K562 (cell line): ENCODE measurements at regions not wholly inside any gene's neighbourhood (a gene's known extent, or its start where the extent isn't known, plus 50 kb on each side); places are given as distances from the start of the nearest gene placed in this dataset.

ENCODE experiments used
- ATAC-seq: fragments of 200-7000 bp; cut with Tn5 transposase; 3 replicates; pipeline ENCODE4 v1.9.1; 2020; ENCODE audit warnings: moderate library complexity
- BruUV-seq: library from RNA; stranded (reverse); fragments of 400-500 nt; replicated peaks from 2 replicates; lab custom pipeline; 2021; lab: Mats Ljungman, UMichigan
- CTCF ChIA-PET: fragments of 300-600 bp; formaldehyde crosslinking; extraction: SDS; loops from one replicate; lab custom pipeline; 2021; ENCODE audit warnings: low intra/inter-chr PET ratio; lab: Yijun Ruan, JAX
- POLR2A ChIA-PET: fragments of 300-600, 350-650 bp; sonication (Branson Sonifier 250); formaldehyde crosslinking; extraction: SDS; loops from one replicate; lab custom pipeline; 2021; ENCODE audit warnings: antibody characterized with exemption, inconsistent platforms; lab: Yijun Ruan, JAX
- DNase-seq, 4 experiments: peaks; one replicate each; pipeline versions ENCODE4 v3.0.0 to v3.0.0-alpha.2; 2011 to 2018; ENCODE audit warnings: low spot score in 3 of 4, mixed read lengths in 3 of 4; ENCODE audit errors: extremely low read depth in 1 of 4
- FAIRE-seq: peaks from 2 replicates; lab custom pipeline; 2011; peaks lifted over from hg19 to GRCh38; lab: Jason Lieb, UNC
- H2AFZ ChIP-seq: 2 replicates; pipeline ENCODE4 v1.6.0; 2011; ENCODE audit warnings: low read depth, low read length, control low read depth, inconsistent platforms
- H3K27ac ChIP-seq: fragments of 200-600 bp; 3 replicates; pipeline ENCODE4 v1.8.0; 2011; ENCODE audit warnings: low read depth, mild to moderate bottlenecking, control low read depth, inconsistent platforms, low read length, moderate library complexity, mixed read lengths; ENCODE audit errors: extremely low read depth
- H3K27me3 ChIP-seq, 2 experiments: fragments of 300-600 bp in 1 of 2; 2 replicates in 1 of 2; 3 replicates in 1 of 2; pipeline versions ENCODE4 v1.6.0 to v1.8.0; 2011; ENCODE audit warnings: inconsistent platforms in 2 of 2, low read length in 2 of 2, mild to moderate bottlenecking in 1 of 2, mixed read lengths in 1 of 2, moderate library complexity in 1 of 2; ENCODE audit not compliant: control insufficient read depth in 2 of 2, insufficient read depth in 2 of 2
- H3K36me3 ChIP-seq: fragments of 300-600 bp; 3 replicates; pipeline ENCODE4 v1.8.0; 2011; ENCODE audit warnings: mild to moderate bottlenecking, low read length, inconsistent platforms; ENCODE audit not compliant: control insufficient read depth, insufficient read depth
- H3K4me1 ChIP-seq, 2 experiments: fragments of 200-600 bp in 1 of 2; replicated peaks in 1 of 2; 2 replicates in 1 of 2; 3 replicates in 1 of 2; pipeline versions ENCODE4 v1.5.1 to v1.8.0; 2011; ENCODE audit warnings: inconsistent platforms in 2 of 2, low read length in 2 of 2, mild to moderate bottlenecking in 1 of 2, mixed read lengths in 1 of 2, moderate library complexity in 1 of 2; ENCODE audit not compliant: control insufficient read depth in 2 of 2, insufficient read depth in 2 of 2
- H3K4me2 ChIP-seq: 2 replicates; pipeline ENCODE4 v1.6.1; 2011; ENCODE audit warnings: low read length, control low read depth, inconsistent platforms, mixed read lengths; ENCODE audit not compliant: insufficient read depth
- H3K4me3 ChIP-seq: fragments of 200-600 bp; sonication (generic), shearing (Covaris generic); 2 replicates; pipeline ENCODE4 v1.5.1; 2016; ENCODE audit warnings: control low read depth, inconsistent platforms
- H3K79me2 ChIP-seq: fragments of 200-600 bp; 3 replicates; pipeline ENCODE4 v1.8.0; 2011; ENCODE audit warnings: low read length, inconsistent platforms; ENCODE audit not compliant: control insufficient read depth, insufficient read depth
- H3K9ac ChIP-seq, 2 experiments: 2 replicates each; pipeline versions ENCODE4 v1.6.0 to v1.6.1; 2011; ENCODE audit warnings: low read depth in 2 of 2, low read length in 2 of 2, control low read depth in 1 of 2, inconsistent platforms in 1 of 2, mild to moderate bottlenecking in 1 of 2, mixed read lengths in 1 of 2; ENCODE audit not compliant: insufficient read depth in 1 of 2
- H3K9me1 ChIP-seq: one replicate; pipeline ENCODE4 v1.6.0; 2011; ENCODE audit warnings: inconsistent platforms, mild to moderate bottlenecking, low read length, moderate library complexity; ENCODE audit not compliant: control insufficient read depth, insufficient read depth
- H3K9me3 ChIP-seq: replicated peaks from 2 replicates; pipeline ENCODE4 v1.5.1; 2011; ENCODE audit warnings: low read depth, low read length, inconsistent platforms; ENCODE audit not compliant: control insufficient read depth, insufficient read depth
- H4K20me1 ChIP-seq: replicated peaks from 2 replicates; pipeline ENCODE4 v1.6.1; 2011; ENCODE audit warnings: low read length, inconsistent platforms, mixed read lengths; ENCODE audit not compliant: control insufficient read depth, insufficient read depth
- DPF2 ChIP-seq: fragments of 450-650 bp; IDR thresholded peaks from 2 replicates; pipeline ENCODE4 v1.6.1; 2016
- ESRRB ChIP-seq: fragments of 250-450 bp; sonication (Bioruptor Pico); IDR thresholded peaks from 2 replicates; pipeline ENCODE4 v1.5.0; 2020; ENCODE audit warnings: mild to moderate bottlenecking, moderate library complexity, borderline replicate concordance
- HDAC1 ChIP-seq, 2 experiments: fragments of 450-650 bp; IDR thresholded peaks; 2 replicates each; pipeline ENCODE4 v1.6.1; 2016 to 2017; ENCODE audit warnings: inconsistent platforms in 1 of 2, mild to moderate bottlenecking in 1 of 2, moderate library complexity in 1 of 2
- HMGN3 ChIP-seq: IDR thresholded peaks from 2 replicates; pipeline ENCODE4 v1.6.1; 2011; ENCODE audit warnings: borderline replicate concordance, low read depth, mild to moderate bottlenecking, mixed read lengths, low read length; ENCODE audit not compliant: insufficient read length; ENCODE audit errors: extremely low read depth
- KDM4B ChIP-seq, 2 experiments: fragments of 450-650 bp in 1 of 2; sonication (generic) in 1 of 2; IDR thresholded peaks; 2 replicates each; pipeline ENCODE4 v1.6.1; 2016 to 2017; ENCODE audit warnings: borderline replicate concordance in 2 of 2, antibody characterized with exemption in 1 of 2, low read depth in 1 of 2, mild to moderate bottlenecking in 1 of 2
- PML ChIP-seq: IDR thresholded peaks from 2 replicates; pipeline ENCODE4 v1.6.1; 2012; ENCODE audit warnings: low read length, inconsistent platforms
- RBM34 ChIP-seq: fragments of 200-400 bp; formaldehyde crosslinking; IDR thresholded peaks from 2 replicates; pipeline ENCODE4 v1.6.1; 2018; ENCODE audit warnings: low read length, borderline replicate concordance; ENCODE audit not compliant: insufficient read depth
- ZNF282 ChIP-seq: sonication (generic); formaldehyde crosslinking; IDR thresholded peaks from 2 replicates; pipeline ENCODE4 v1.8.1; 2023; ENCODE audit warnings: missing genetic modification reagents
- ZNF561 ChIP-seq: fragments of 450-650 bp; formaldehyde crosslinking; conservative IDR thresholded peaks from 2 replicates; pipeline ENCODE4 v1.4.0; 2020; ENCODE audit warnings: mild to moderate bottlenecking, moderate library complexity
- ZNF778 ChIP-seq: fragments of 450-650 bp; formaldehyde crosslinking; IDR thresholded peaks from 2 replicates; pipeline ENCODE4 v1.4.0; 2020; ENCODE audit warnings: mild to moderate bottlenecking, moderate library complexity
- WGBS: fragments of 100-300 bp; shearing (Covaris generic); methylation state at CpG from one replicate; pipeline ENCODE4 v1.1.6; 2016; ENCODE audit warnings: low coverage, mixed read lengths; ENCODE audit not compliant: insufficient coverage; ENCODE audit errors: missing lambda C conversion rate; 5-methylcytosine and 5-hydroxymethylcytosine counted together
- in situ Hi-C: fragments of 300-500 bp; cut with MboI; formaldehyde crosslinking; loops from 4 replicates; pipeline ENCODE4 v1.15.0; 2018; ENCODE audit warnings: inconsistent platforms, mixed read lengths
- intact Hi-C: fragments of 100-400 bp; cut with micrococcal nuclease; formaldehyde crosslinking; loops from 2 replicates; pipeline ENCODE4 v1.14.2; 2022
- TF ChIP-seq, protein P1 (sequence below), 3 experiments: IDR thresholded peaks in 2 of 3; conservative IDR thresholded peaks in 1 of 3; 2 replicates each; pipeline ENCODE4 v1.5.1; 2011 to 2012; ENCODE audit warnings: low read length in 3 of 3, mild to moderate bottlenecking in 3 of 3, control low read depth in 2 of 3, improper control_type of control experiment in 1 of 3, inconsistent platforms in 1 of 3, low read depth in 1 of 3, mixed read lengths in 1 of 3, moderate library complexity in 1 of 3; ENCODE audit not compliant: insufficient read depth in 2 of 3
- TF ChIP-seq, protein P2 (sequence below): fragments of 450-650 bp; IDR thresholded peaks from 2 replicates; pipeline ENCODE4 v1.7.1; 2018; ENCODE audit warnings: mild to moderate bottlenecking, low read depth; ENCODE audit not compliant: partially characterized antibody
- TF ChIP-seq, protein P3 (sequence below): fragments of 250-450 bp; sonication (Bioruptor Pico); IDR thresholded peaks from 2 replicates; pipeline ENCODE4 v1.4.0; 2020; ENCODE audit warnings: mild to moderate bottlenecking, moderate library complexity
- TF ChIP-seq, protein P4 (sequence below): fragments of 450-650 bp; IDR thresholded peaks from 2 replicates; pipeline ENCODE4 v1.6.1; 2016; ENCODE audit warnings: borderline replicate concordance

DNA sequence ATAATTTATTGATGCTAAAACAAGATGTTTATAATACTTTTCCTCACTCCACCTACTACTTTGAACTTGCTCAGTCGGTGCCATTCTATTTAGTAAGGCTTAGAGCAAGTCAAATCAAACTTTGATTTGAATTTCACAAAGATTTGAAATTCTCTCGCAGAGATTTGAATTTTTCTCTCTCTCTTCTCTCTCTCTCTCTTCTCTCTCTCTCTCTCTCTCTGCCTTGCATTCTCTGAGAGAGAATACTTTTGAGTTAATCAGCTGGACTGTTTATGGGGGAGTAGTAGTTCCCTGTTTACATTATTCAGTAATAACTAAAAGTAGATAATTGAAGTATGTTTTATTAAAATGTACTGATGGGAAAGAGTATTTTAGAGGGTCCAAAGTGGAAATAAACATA, 488.5 kb upstream of the ANKRD30A start:
- in situ Hi-C loops = no loop called here
- H3K9ac ChIP-seq = no peak overlapping the region
- H2AFZ ChIP-seq = no peak overlapping the region
- no peaks in the 10 kb centered on the region for H4K20me1 ChIP-seq
- H3K36me3 ChIP-seq = no peaks in the 10 kb centered on the region
- H3K4me2 ChIP-seq = no peak overlapping the region
- H3K4me3 ChIP-seq = no peak overlapping the region
- POLR2A ChIA-PET = no interaction called here
- WGBS = 4% methylated on average over 2 of the region's 2 CpGs
- H3K9me1 ChIP-seq = no peaks in the 10 kb centered on the region
- intact Hi-C loops = no loop called here
- DNase-seq (no peak), ATAC-seq (no peak), FAIRE-seq (no peak)
- BruUV-seq = no TSS peak
- no peaks in the 10 kb centered on the region for H3K27me3 ChIP-seq
- no peak overlapping the region for H3K27ac ChIP-seq
- CTCF ChIA-PET = no interaction called here
- H3K79me2 ChIP-seq = no peaks in the 10 kb centered on the region
- H3K4me1 ChIP-seq = no peaks in the 10 kb centered on the region
- no peaks in the 10 kb centered on the region for H3K9me3 ChIP-seq
- TF ChIP-seq ZNF561 (CRISPR knock-in tag) (no peak), ZNF778 (CRISPR knock-in tag) (no peak), DPF2 (no peak), ZNF282 (no peak), KDM4B (IDR thresholded peaks at IDR 0.05; ENCODE audit: borderline replicate concordance in 2 of 2, low read depth in 1 of 2) (no peak), RBM34 (no peak), HMGN3 (no peak), ESRRB (CRISPR knock-in tag) (no peak), HDAC1 (IDR thresholded peaks at IDR 0.05) (no peak), PML (no peak)
- TF ChIP-seq, protein P1, sequence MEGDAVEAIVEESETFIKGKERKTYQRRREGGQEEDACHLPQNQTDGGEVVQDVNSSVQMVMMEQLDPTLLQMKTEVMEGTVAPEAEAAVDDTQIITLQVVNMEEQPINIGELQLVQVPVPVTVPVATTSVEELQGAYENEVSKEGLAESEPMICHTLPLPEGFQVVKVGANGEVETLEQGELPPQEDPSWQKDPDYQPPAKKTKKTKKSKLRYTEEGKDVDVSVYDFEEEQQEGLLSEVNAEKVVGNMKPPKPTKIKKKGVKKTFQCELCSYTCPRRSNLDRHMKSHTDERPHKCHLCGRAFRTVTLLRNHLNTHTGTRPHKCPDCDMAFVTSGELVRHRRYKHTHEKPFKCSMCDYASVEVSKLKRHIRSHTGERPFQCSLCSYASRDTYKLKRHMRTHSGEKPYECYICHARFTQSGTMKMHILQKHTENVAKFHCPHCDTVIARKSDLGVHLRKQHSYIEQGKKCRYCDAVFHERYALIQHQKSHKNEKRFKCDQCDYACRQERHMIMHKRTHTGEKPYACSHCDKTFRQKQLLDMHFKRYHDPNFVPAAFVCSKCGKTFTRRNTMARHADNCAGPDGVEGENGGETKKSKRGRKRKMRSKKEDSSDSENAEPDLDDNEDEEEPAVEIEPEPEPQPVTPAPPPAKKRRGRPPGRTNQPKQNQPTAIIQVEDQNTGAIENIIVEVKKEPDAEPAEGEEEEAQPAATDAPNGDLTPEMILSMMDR (IDR thresholded peaks at IDR 0.05 in 2 of 3, conservative IDR thresholded peaks at IDR 0.05 in 1 of 3; ENCODE audit: insufficient read depth in 2 of 3, low read depth in 1 of 3, low read length in 3 of 3) = no peak
- TF ChIP-seq, protein P2, sequence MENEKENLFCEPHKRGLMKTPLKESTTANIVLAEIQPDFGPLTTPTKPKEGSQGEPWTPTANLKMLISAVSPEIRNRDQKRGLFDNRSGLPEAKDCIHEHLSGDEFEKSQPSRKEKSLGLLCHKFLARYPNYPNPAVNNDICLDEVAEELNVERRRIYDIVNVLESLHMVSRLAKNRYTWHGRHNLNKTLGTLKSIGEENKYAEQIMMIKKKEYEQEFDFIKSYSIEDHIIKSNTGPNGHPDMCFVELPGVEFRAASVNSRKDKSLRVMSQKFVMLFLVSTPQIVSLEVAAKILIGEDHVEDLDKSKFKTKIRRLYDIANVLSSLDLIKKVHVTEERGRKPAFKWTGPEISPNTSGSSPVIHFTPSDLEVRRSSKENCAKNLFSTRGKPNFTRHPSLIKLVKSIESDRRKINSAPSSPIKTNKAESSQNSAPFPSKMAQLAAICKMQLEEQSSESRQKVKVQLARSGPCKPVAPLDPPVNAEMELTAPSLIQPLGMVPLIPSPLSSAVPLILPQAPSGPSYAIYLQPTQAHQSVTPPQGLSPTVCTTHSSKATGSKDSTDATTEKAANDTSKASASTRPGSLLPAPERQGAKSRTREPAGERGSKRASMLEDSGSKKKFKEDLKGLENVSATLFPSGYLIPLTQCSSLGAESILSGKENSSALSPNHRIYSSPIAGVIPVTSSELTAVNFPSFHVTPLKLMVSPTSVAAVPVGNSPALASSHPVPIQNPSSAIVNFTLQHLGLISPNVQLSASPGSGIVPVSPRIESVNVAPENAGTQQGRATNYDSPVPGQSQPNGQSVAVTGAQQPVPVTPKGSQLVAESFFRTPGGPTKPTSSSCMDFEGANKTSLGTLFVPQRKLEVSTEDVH = no peak
- TF ChIP-seq, protein P3, sequence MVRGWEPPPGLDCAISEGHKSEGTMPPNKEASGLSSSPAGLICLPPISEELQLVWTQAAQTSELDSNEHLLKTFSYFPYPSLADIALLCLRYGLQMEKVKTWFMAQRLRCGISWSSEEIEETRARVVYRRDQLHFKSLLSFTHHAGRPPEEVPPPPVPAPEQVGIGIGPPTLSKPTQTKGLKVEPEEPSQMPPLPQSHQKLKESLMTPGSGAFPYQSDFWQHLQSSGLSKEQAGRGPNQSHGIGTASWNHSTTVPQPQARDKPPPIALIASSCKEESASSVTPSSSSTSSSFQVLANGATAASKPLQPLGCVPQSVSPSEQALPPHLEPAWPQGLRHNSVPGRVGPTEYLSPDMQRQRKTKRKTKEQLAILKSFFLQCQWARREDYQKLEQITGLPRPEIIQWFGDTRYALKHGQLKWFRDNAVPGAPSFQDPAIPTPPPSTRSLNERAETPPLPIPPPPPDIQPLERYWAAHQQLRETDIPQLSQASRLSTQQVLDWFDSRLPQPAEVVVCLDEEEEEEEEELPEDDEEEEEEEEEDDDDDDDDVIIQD (CRISPR knock-in tag) = no peak
- TF ChIP-seq, protein P4, sequence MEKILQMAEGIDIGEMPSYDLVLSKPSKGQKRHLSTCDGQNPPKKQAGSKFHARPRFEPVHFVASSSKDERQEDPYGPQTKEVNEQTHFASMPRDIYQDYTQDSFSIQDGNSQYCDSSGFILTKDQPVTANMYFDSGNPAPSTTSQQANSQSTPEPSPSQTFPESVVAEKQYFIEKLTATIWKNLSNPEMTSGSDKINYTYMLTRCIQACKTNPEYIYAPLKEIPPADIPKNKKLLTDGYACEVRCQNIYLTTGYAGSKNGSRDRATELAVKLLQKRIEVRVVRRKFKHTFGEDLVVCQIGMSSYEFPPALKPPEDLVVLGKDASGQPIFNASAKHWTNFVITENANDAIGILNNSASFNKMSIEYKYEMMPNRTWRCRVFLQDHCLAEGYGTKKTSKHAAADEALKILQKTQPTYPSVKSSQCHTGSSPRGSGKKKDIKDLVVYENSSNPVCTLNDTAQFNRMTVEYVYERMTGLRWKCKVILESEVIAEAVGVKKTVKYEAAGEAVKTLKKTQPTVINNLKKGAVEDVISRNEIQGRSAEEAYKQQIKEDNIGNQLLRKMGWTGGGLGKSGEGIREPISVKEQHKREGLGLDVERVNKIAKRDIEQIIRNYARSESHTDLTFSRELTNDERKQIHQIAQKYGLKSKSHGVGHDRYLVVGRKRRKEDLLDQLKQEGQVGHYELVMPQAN = no peak
